ENCODE measurements at regions not wholly inside any gene's neighbourhood (a gene's known extent, or its start where the extent isn't known, plus 50 kb on each side); places are given as distances from the start of the nearest gene placed in this dataset.

DNA sequence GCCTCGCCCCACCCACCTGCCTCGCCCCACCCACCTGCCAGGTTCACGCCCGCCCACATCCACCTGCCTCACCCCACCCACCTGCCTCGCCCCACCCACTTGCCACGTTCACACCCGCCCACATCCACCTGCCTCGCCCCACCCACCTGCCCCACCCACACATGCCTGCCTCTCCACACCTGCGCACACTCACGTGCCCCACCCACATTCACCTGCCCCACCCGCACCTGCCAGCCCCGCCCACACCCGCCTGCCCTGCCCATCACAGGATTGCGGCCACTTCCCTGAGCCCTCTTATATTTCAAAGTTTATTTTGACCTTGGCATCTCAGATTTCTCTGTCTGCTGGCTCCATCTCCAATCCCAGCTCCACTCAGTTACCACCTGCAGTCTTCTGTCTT, 217.5 kb upstream of the SOX11 start:
- Histone ChIP-seq H3K4me1 (ENCODE audit: insufficient read depth, low read length) (peaks cover 8% of the 10 kb centered on the region; the same call in 1 of the 2 replicates), H3K9me3 (ENCODE audit: control insufficient read depth, insufficient read depth, low read length) (no peaks in the 10 kb centered on the region), H3K9ac (ENCODE audit: low read depth, low read length) (no peak overlapping the region), H3K36me3 (ENCODE audit: insufficient read depth, low read length) (no peaks in the 10 kb centered on the region)

DNA sequence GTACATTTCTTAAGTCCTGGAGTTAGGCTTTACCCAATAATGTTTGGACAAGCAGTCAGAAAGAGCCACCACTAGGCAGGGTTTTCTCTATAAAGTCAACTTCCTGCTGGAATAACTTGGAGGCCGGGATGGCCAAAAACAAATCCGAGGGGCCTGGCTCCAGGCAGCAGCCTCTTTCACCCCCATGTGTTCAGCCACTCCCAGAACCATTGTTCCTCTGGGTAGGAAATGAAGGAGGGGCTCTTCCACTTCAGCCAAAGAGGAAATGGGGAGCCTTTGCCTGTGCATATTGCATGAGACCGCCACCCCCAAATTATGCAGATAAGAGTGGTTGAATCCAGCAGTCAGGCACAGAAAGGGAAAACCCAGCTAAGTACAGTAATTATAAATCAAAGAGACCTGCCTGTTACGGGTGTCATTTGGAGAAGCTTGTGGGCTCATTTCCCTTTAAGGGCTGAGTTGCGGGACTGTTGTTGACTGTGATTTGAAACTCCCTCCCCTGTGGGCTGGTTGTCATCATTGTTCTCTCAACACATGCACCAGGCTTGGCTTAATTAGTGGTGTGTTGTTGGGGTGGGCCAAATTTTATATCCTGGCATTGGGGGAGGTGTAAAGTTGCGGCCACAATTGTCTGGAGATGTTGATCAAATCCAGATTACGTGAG, 212.8 kb upstream of the SOX11 start:
- Histone ChIP-seq H3K9me3 (ENCODE audit: control insufficient read depth, insufficient read depth, low read length) (0 out of 2 replicates have a peak, but pooled peaks cover under 1% of the 10 kb centered on the region), H3K36me3 (ENCODE audit: insufficient read depth, low read length) (no peaks in the 10 kb centered on the region), H3K9ac (ENCODE audit: low read depth, low read length) (peak overlapping the region; percentile 4; the same call in 1 of the 2 replicates)

DNA sequence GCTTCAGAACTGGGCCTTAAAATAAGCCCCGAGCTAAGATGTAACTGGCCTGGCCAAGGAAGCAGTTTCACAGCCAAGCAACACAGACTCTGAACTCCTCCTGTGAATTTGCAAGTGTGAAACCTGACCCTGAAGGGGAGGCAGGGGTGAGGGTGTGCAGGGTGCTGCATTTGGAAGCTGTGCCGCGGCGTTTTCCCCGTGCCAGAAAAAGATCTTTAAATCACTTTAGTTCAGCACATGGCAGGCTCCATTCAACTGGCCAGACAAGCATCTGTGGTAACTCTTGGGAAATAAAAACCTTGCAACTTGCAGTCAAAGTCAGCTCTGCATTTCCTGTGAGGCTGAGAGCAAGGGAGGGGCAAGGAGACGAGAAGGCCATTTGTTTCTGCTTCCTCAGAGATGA, 209.3 kb upstream of the SOX11 start:
- peaks cover 29% of the 10 kb centered on the region for H3K4me1 ChIP-seq (ENCODE audit: insufficient read depth, low read length)
- no peaks in the 10 kb centered on the region for H3K36me3 ChIP-seq (ENCODE audit: insufficient read depth, low read length)
- no peak overlapping the region for H3K9ac ChIP-seq (ENCODE audit: low read depth, low read length)
- H3K9me3 ChIP-seq (ENCODE audit: control insufficient read depth, insufficient read depth, low read length), result peaks cover 5% of the 10 kb centered on the region; the same call in 1 of the 2 replicates

More for the DNA sequence above, 212.8 kb upstream of the SOX11 start:
- peaks cover 29% of the 10 kb centered on the region for H3K4me1 ChIP-seq (ENCODE audit: insufficient read depth, low read length)

DNA sequence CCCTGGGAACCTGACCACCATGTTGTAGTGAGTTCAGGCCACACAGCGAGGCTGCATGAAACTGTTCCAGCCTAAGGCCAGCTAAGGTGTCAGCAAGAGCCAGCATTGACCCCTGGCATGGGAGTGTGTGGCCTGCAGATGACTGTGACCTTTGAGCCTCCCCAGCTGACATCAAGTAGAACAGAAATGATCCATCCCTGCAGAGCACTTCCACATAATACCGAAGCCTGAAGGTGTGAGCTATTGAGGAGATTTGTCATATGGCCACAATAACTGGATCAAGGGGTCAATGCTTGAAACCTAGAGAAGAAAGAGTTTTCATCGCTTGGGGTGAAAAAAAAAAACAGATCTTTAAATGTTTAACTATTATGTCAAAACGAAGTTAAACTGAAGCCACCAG, 207.3 kb upstream of the SOX11 start:
- H3K9me3 ChIP-seq (ENCODE audit: control insufficient read depth, insufficient read depth, low read length), result peaks cover 5% of the 10 kb centered on the region; the same call in 1 of the 2 replicates
- H3K9ac ChIP-seq (ENCODE audit: low read depth, low read length), result no peak overlapping the region
- H3K4me1 ChIP-seq (ENCODE audit: insufficient read depth, low read length), result peaks cover 19% of the 10 kb centered on the region
- no peaks in the 10 kb centered on the region for H3K36me3 ChIP-seq (ENCODE audit: insufficient read depth, low read length)

DNA sequence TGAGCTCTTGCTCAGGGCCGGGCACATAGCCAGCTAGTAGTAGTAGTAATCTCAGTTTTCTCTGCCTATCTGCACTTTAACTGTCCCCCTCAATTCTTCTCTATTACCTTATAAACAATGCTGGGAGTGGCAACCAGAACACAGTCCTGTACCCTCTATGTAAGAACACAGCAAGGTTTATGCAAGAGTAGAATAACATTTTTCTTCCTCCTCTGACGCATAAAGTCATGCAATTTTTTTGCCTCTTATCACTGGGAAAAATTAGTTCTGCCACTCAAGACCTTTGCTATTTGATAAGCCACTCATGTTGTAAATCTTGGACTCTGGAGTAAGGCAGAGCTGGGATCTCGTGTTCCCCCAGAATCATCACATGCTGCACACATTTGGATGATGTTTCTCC, 200.7 kb upstream of the SOX11 start:
- no peak overlapping the region for H3K9ac ChIP-seq (ENCODE audit: low read depth, low read length)
- peaks cover 7% of the 10 kb centered on the region; the same call in 1 of the 2 replicates for H3K4me1 ChIP-seq (ENCODE audit: insufficient read depth, low read length)
- no peaks in the 10 kb centered on the region for H3K36me3 ChIP-seq (ENCODE audit: insufficient read depth, low read length)
- no peaks in the 10 kb centered on the region for H3K9me3 ChIP-seq (ENCODE audit: control insufficient read depth, insufficient read depth, low read length)

DNA sequence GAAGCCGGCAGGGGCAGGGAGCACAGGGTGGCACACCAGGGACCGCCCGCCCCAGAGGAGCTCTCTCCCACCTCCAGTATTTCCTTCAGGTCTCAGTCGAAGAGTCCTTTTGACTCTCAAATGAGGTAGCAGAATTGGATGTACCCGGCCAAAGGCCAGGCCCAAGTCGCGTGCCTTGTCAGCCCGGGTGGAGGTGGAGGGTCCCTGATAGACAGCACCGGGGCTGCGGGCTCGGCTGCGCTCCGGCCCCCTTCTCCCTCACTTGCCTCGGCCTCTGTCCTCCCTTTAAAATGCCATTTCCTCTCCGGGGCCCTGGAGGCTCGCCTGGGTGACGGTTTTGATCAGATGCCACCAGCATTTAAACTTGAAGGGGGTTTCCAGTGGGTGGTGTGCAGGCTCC, 198.9 kb upstream of the SOX11 start:
- Histone ChIP-seq H3K9ac (ENCODE audit: low read depth, low read length) (no peak overlapping the region), H3K9me3 (ENCODE audit: control insufficient read depth, insufficient read depth, low read length) (no peaks in the 10 kb centered on the region), H3K4me1 (ENCODE audit: insufficient read depth, low read length) (peaks cover 7% of the 10 kb centered on the region; the same call in 1 of the 2 replicates), H3K36me3 (ENCODE audit: insufficient read depth, low read length) (no peaks in the 10 kb centered on the region)

DNA sequence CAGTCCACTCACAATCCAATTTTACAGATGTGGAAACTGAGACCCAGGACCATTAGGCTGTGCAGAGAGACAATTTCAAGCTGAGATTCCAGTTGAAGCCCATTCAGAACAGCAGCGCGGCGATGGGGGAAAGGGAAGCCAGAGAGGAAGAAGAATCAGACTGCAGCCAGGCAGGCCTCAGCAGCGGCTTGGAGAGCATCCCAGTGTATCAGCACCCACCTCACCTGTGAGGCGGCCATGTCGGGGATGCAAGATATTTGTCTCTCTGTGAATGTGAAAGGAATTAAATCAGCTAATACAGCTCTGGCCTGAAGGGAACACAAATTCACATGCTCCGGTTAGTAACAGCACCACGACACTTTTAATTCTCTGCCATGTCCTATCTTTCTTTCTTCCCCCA, 198.0 kb upstream of the SOX11 start:
- H3K9ac ChIP-seq (ENCODE audit: low read depth, low read length), result no peak overlapping the region
- no peaks in the 10 kb centered on the region for H3K36me3 ChIP-seq (ENCODE audit: insufficient read depth, low read length)
- no peaks in the 10 kb centered on the region for H3K9me3 ChIP-seq (ENCODE audit: control insufficient read depth, insufficient read depth, low read length)
- peaks cover 7% of the 10 kb centered on the region; the same call in 1 of the 2 replicates for H3K4me1 ChIP-seq (ENCODE audit: insufficient read depth, low read length)

DNA sequence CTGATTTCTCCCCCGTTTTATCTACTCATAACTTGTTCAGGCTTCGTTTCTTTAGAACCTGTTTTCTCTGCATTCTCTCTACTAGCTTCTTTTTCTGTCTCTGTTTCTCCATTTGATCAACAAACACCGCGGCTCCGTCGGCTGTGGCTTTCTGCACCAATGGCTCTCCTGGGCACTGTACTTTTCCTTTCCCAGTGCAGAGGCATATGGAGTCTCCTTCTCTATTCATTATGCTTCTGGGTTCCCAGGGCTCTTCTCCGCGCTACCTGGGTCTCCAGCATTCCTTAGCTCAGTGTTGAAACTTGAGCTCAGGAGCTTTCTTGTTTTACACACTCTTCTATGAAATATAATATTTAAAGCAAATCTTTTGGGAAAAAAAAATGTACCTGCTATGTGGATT, 196.6 kb upstream of the SOX11 start:
- peaks cover 7% of the 10 kb centered on the region; the same call in 1 of the 2 replicates for H3K4me1 ChIP-seq (ENCODE audit: insufficient read depth, low read length)
- no peak overlapping the region for H3K9ac ChIP-seq (ENCODE audit: low read depth, low read length)
- no peaks in the 10 kb centered on the region for H3K9me3 ChIP-seq (ENCODE audit: control insufficient read depth, insufficient read depth, low read length)
- H3K36me3 ChIP-seq (ENCODE audit: insufficient read depth, low read length), result no peaks in the 10 kb centered on the region

DNA sequence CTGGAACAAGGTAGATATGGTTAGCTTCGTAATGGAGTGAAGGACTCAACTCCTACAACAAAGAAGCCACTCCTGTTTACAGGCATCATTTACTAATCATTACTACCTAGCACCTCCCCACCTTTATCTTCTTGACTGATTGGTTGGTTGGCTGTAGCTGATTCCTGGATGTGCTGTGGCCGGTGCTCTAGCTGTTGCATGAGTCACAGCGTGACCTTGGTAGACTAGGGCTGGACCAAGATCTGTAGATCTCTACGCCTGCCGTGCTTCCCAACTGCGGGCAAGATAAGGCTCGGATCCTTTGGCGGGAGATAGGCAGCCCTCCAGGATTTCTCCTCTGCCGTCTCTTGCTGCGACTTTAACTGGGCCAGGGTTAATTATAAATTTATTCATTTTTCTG, 194.3 kb upstream of the SOX11 start:
- H3K4me1 ChIP-seq (ENCODE audit: insufficient read depth, low read length), result peaks cover 7% of the 10 kb centered on the region; the same call in 1 of the 2 replicates
- no peaks in the 10 kb centered on the region for H3K36me3 ChIP-seq (ENCODE audit: insufficient read depth, low read length)
- no peaks in the 10 kb centered on the region for H3K9me3 ChIP-seq (ENCODE audit: control insufficient read depth, insufficient read depth, low read length)
- no peak overlapping the region for H3K9ac ChIP-seq (ENCODE audit: low read depth, low read length)

DNA sequence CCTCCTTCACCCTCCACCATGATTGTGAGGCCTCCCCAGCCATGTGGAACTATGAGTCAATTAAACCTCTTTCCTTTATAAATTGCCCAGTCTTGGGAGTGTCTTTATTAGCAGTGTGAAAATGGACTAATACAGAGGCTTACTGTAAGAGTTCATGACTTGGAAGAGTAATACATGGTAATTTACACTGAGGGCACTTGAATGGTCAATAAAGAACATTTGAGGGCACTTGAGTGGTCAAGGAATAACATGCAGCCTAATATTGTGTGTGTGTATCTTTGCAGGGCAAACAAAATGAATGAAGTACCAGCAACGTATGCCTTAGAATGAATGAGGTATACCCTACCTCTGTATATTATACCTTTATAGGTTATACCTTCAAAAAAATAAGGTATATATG, 190.4 kb upstream of the SOX11 start:
- no peaks in the 10 kb centered on the region for H3K36me3 ChIP-seq (ENCODE audit: insufficient read depth, low read length)
- no peak overlapping the region for H3K9ac ChIP-seq (ENCODE audit: low read depth, low read length)
- no peaks in the 10 kb centered on the region for H3K9me3 ChIP-seq (ENCODE audit: control insufficient read depth, insufficient read depth, low read length)
- no peaks in the 10 kb centered on the region for H3K4me1 ChIP-seq (ENCODE audit: insufficient read depth, low read length)

DNA sequence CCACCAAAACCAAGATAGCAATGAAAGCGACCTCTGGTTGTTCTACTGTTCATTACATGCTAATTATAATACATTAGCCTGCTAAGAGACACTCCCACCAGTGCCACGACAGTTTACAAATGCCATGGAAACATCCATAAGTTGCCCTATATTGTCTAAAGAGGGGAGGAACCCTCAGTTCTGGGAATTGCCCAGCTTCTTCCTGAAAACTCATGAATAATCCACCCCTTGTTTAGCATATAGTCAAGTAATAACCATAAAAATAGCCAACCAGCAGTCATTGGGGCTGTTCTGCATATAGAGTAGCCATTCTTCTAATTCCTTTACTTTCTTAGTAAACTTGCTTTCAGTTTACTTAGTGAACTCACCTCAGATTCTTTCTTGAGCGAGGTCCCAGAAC, 189.8 kb upstream of the SOX11 start:
- H3K4me1 ChIP-seq (ENCODE audit: insufficient read depth, low read length), result no peaks in the 10 kb centered on the region
- H3K9me3 ChIP-seq (ENCODE audit: control insufficient read depth, insufficient read depth, low read length), result no peaks in the 10 kb centered on the region
- H3K9ac ChIP-seq (ENCODE audit: low read depth, low read length), result no peak overlapping the region
- no peaks in the 10 kb centered on the region for H3K36me3 ChIP-seq (ENCODE audit: insufficient read depth, low read length)

DNA sequence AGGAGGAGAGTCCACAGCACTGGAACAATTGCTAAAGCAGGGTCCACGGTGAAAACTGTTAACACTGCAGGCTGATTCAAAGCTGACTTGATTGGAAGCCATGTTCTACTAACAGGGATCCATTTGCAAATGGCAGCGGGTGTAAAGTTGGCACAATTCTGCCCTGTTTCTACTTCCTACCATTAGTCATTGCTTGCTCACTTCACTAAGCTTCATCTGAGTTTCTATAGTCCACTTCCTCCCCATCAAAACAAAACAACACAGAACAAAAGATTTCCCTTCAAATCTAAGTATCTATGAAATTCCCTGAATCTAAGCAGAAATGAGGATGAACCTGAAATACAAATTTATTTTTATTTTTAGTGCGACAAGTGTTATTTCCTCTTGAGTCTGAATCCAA, 187.4 kb upstream of the SOX11 start:
- Histone ChIP-seq H3K9ac (ENCODE audit: low read depth, low read length) (no peak overlapping the region), H3K4me1 (ENCODE audit: insufficient read depth, low read length) (no peaks in the 10 kb centered on the region), H3K9me3 (ENCODE audit: control insufficient read depth, insufficient read depth, low read length) (no peaks in the 10 kb centered on the region), H3K36me3 (ENCODE audit: insufficient read depth, low read length) (no peaks in the 10 kb centered on the region)

DNA sequence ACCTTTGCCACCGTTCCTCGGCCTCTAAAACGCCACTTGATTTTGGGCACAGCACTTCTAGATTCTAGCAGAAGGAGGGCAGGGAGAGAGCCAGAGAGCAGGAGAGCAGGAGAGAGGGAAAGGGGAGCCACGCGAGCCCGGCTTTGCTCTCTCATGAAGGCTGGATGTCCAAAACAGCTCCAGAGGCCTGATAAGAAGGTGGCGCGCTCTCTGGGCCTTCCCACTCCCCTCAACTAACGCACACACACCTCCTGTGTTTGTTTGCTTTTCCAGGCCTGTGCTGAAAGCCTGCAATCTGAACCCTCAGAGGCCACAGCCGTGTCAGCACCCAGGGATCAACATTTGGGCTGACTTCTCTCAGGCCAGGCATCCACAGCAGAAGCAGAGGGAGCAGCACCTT, 184.8 kb upstream of the SOX11 start:
- no peaks in the 10 kb centered on the region for H3K4me1 ChIP-seq (ENCODE audit: insufficient read depth, low read length)
- H3K36me3 ChIP-seq (ENCODE audit: insufficient read depth, low read length), result no peaks in the 10 kb centered on the region
- no peaks in the 10 kb centered on the region for H3K9me3 ChIP-seq (ENCODE audit: control insufficient read depth, insufficient read depth, low read length)
- no peak overlapping the region for H3K9ac ChIP-seq (ENCODE audit: low read depth, low read length)

DNA sequence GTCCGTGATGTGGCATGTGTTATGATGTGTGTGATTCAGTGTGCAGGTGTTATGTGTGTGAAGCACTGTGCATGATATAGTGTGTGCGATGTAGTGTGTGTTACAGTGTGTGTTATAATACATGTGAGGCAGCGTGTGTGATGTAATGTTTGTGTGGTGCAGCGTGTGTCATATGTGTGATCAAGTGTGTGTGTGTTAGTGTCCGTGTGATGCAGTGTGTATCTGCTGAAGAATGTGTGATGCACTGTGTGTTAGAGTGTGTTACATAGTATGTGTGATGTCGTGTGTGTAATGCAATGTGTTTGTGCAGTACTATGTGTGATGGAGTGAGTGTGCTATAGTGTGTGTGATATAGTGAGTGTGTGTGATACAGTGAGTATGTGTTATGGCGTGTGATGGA, 182.8 kb upstream of the SOX11 start:
- Histone ChIP-seq H3K4me1 (ENCODE audit: insufficient read depth, low read length) (no peaks in the 10 kb centered on the region), H3K9ac (ENCODE audit: low read depth, low read length) (no peak overlapping the region)

DNA sequence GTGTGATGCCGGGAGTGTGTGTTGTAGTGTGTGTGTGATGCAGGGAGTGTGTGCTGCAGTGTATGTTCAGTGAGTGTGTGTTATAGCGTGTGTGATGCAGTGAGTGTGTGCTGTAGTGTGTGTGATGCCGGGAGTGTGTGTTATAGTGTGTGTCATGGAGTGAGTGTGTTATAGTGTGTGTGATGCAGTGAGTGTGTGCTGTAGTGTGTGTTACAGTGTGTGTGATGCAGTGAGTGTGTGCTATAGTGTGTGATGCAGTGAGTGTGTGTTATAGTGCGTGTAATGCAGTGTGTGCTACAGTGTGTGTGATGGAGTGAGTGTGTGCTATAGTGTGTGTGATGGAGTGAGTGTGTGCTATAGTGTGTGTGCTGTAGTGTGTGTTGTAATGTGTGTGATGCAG, 182.1 kb upstream of the SOX11 start:
- Histone ChIP-seq H3K9me3 (ENCODE audit: control insufficient read depth, insufficient read depth, low read length) (no peaks in the 10 kb centered on the region), H3K9ac (ENCODE audit: low read depth, low read length) (no peak overlapping the region), H3K36me3 (ENCODE audit: insufficient read depth, low read length) (no peaks in the 10 kb centered on the region), H3K4me1 (ENCODE audit: insufficient read depth, low read length) (no peaks in the 10 kb centered on the region)

More for the DNA sequence above, 182.8 kb upstream of the SOX11 start:
- Histone ChIP-seq H3K36me3 (ENCODE audit: insufficient read depth, low read length) (no peaks in the 10 kb centered on the region), H3K9me3 (ENCODE audit: control insufficient read depth, insufficient read depth, low read length) (no peaks in the 10 kb centered on the region)

Data from ES-I3 (cell line).